WTC11 (cell line): ENCODE measurements at regions not wholly inside any gene's neighbourhood (a gene's known extent, or its start where the extent isn't known, plus 50 kb on each side); places are given as distances from the start of the nearest gene placed in this dataset.

Experiments used
- ESRRA ChIP-seq: sonication (generic); formaldehyde crosslinking; IDR thresholded peaks from 2 replicates; pipeline ENCODE4 v1.8.1; 2022; ENCODE audit warnings: mild to moderate bottlenecking, missing genetic modification reagents, borderline replicate concordance
- MAX ChIP-seq: sonication (generic); formaldehyde crosslinking; IDR thresholded peaks from 2 replicates; pipeline ENCODE4 v1.8.0; 2022; ENCODE audit warnings: mild to moderate bottlenecking, missing genetic modification reagents
- MYBL2 ChIP-seq: sonication (generic); formaldehyde crosslinking; IDR thresholded peaks from 2 replicates; pipeline ENCODE4 v1.8.1; 2023; ENCODE audit warnings: mild to moderate bottlenecking, moderate library complexity, missing genetic modification reagents
- TF ChIP-seq, protein P1 (sequence below): fragments of 250-450 bp; sonication (Bioruptor Pico); IDR thresholded peaks from 2 replicates; pipeline ENCODE4 v2.1.2; 2022; ENCODE audit warnings: mild to moderate bottlenecking, moderate library complexity

GRCh38 chr4:89364541-89364940 is 56.9 kb upstream of the GPRIN3 start:
- TF ChIP-seq MAX (CRISPR knock-in tag) (no peak), MYBL2 (CRISPR knock-in tag) (no peak), ESRRA (CRISPR knock-in tag) (no peak)
- TF ChIP-seq, protein P1, sequence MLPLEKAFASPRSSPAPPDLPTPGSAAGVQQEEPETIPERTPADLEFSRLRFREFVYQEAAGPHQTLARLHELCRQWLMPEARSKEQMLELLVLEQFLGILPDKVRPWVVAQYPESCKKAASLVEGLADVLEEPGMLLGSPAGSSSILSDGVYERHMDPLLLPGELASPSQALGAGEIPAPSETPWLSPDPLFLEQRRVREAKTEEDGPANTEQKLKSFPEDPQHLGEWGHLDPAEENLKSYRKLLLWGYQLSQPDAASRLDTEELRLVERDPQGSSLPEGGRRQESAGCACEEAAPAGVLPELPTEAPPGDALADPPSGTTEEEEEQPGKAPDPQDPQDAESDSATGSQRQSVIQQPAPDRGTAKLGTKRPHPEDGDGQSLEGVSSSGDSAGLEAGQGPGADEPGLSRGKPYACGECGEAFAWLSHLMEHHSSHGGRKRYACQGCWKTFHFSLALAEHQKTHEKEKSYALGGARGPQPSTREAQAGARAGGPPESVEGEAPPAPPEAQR (CRISPR knock-in tag) = no peak
